ENCODE measurements at regions not wholly inside any gene's neighbourhood (a gene's known extent, or its start where the extent isn't known, plus 50 kb on each side); places are given as distances from the start of the nearest gene placed in this dataset.

GRCh38 chr16:49130397-49130796 lies 151.2 kb downstream of the CBLN1 start:
- no peaks in the 10 kb centered on the region for H4K20me1 ChIP-seq (ENCODE audit: control insufficient read depth, insufficient read depth, low read length, poor library complexity, severe bottlenecking)
- H3K4me2 ChIP-seq (replicated peaks; ENCODE audit: low read depth, low read length, poor library complexity, severe bottlenecking): no peak overlapping the region
- H3K27me3 ChIP-seq (replicated peaks in 1 of 4; ENCODE audit: control extremely low read depth in 1 of 4, control insufficient read depth in 3 of 4, insufficient read depth in 4 of 4, low read length in 3 of 4): no peaks in the 10 kb centered on the region
- Mint-ChIP-seq H3K4me1 (no peaks in the 10 kb centered on the region), H3K9me3 (ENCODE audit: insufficient read depth) (no peaks in the 10 kb centered on the region), H3K27me3 (no peaks in the 10 kb centered on the region), H3K27ac (no peak overlapping the region), H3K4me3 (no peak overlapping the region)
- no peak overlapping the region for H3K27ac ChIP-seq (ENCODE audit: low read length in 2 of 2)
- TF ChIP-seq CTCF (IDR thresholded peaks at IDR 0.05) (no peak), EZH2 (IDR thresholded peaks at IDR 0.05; ENCODE audit: borderline replicate concordance, insufficient read depth, low read depth, low read length, poor library complexity, severe bottlenecking) (no peak)
- 86% methylated on average over 1 of the region's 2 CpGs for WGBS (ENCODE audit: insufficient coverage)
- H2AFZ ChIP-seq (ENCODE audit: insufficient read depth, low read depth, low read length, poor library complexity, severe bottlenecking): no peak overlapping the region
- no peak overlapping the region for H3K9ac ChIP-seq (ENCODE audit: low read length)
- no peaks in the 10 kb centered on the region for H3K4me1 ChIP-seq (ENCODE audit: control insufficient read depth in 2 of 2, insufficient read depth in 2 of 2, low read length in 2 of 2)
- no peaks in the 10 kb centered on the region for H3K79me2 ChIP-seq (ENCODE audit: control insufficient read depth, insufficient read depth, low read length)
- no peak overlapping the region for H3K4me3 ChIP-seq (ENCODE audit: control extremely low read depth in 1 of 5, extremely low read depth in 1 of 5, insufficient read depth in 1 of 5, low read depth in 2 of 5, low read length in 4 of 5)
- ChIA-PET POLR2A (no interaction called here), CTCF (no interaction called here)
- H3K9me3 ChIP-seq (ENCODE audit: control extremely low read depth in 1 of 3, control insufficient read depth in 2 of 3, insufficient read depth in 1 of 3, low read length in 2 of 3): no peaks in the 10 kb centered on the region
- intact Hi-C loops (cut with micrococcal nuclease): no loop called here
- DNase-seq: no peak
- H3K36me3 ChIP-seq (replicated peaks in 1 of 2; ENCODE audit: control extremely low read depth in 1 of 2, control insufficient read depth in 1 of 2, extremely low read depth in 1 of 2, insufficient read depth in 2 of 2, low read length in 1 of 2): no peaks in the 10 kb centered on the region
- ATAC-seq (ENCODE audit: low read depth): no peak

GRCh38 chr16:49129935-49130334 lies 151.7 kb downstream of the CBLN1 start:
- intact Hi-C loops (cut with micrococcal nuclease): no loop called here

More at GRCh38 chr16:49129935-49130334, 151.7 kb downstream of the CBLN1 start:
- Histone ChIP-seq H3K9me3 (ENCODE audit: control extremely low read depth in 1 of 3, control insufficient read depth in 2 of 3, insufficient read depth in 1 of 3, low read length in 2 of 3) (no peaks in the 10 kb centered on the region), H2AFZ (ENCODE audit: insufficient read depth, low read depth, low read length, poor library complexity, severe bottlenecking) (no peak overlapping the region), H4K20me1 (ENCODE audit: control insufficient read depth, insufficient read depth, low read length, poor library complexity, severe bottlenecking) (no peaks in the 10 kb centered on the region), H3K27ac (ENCODE audit: low read length in 2 of 2) (no peak overlapping the region), H3K4me3 (ENCODE audit: control extremely low read depth in 1 of 5, extremely low read depth in 1 of 5, insufficient read depth in 1 of 5, low read depth in 2 of 5, low read length in 4 of 5) (no peak overlapping the region), H3K79me2 (ENCODE audit: control insufficient read depth, insufficient read depth, low read length) (no peaks in the 10 kb centered on the region), H3K4me1 (ENCODE audit: control insufficient read depth in 2 of 2, insufficient read depth in 2 of 2, low read length in 2 of 2) (no peaks in the 10 kb centered on the region), H3K27me3 (replicated peaks in 1 of 4; ENCODE audit: control extremely low read depth in 1 of 4, control insufficient read depth in 3 of 4, insufficient read depth in 4 of 4, low read length in 3 of 4) (no peaks in the 10 kb centered on the region), H3K9ac (ENCODE audit: low read length) (no peak overlapping the region), H3K36me3 (replicated peaks in 1 of 2; ENCODE audit: control extremely low read depth in 1 of 2, control insufficient read depth in 1 of 2, extremely low read depth in 1 of 2, insufficient read depth in 2 of 2, low read length in 1 of 2) (no peaks in the 10 kb centered on the region), H3K4me2 (replicated peaks; ENCODE audit: low read depth, low read length, poor library complexity, severe bottlenecking) (no peak overlapping the region)
- H3K4me1 Mint-ChIP-seq: no peaks in the 10 kb centered on the region
- no peak for TF ChIP-seq CTCF (IDR thresholded peaks at IDR 0.05)
- no peak for TF ChIP-seq EZH2 (IDR thresholded peaks at IDR 0.05; ENCODE audit: borderline replicate concordance, insufficient read depth, low read depth, low read length, poor library complexity, severe bottlenecking)
- no peak overlapping the region for H3K27ac Mint-ChIP-seq
- ChIA-PET CTCF (no interaction called here), POLR2A (no interaction called here)
- DNase-seq (no peak), ATAC-seq (ENCODE audit: low read depth) (no peak)
- no peaks in the 10 kb centered on the region for H3K27me3 Mint-ChIP-seq
- no peaks in the 10 kb centered on the region for H3K9me3 Mint-ChIP-seq (ENCODE audit: insufficient read depth)
- no peak overlapping the region for H3K4me3 Mint-ChIP-seq
- WGBS (ENCODE audit: insufficient coverage): no CpG with 5 or more reads among the region's 1 CpG

Data from B cell (primary cell).